ENCODE measurements at regions not wholly inside any gene's neighbourhood (a gene's known extent, or its start where the extent isn't known, plus 50 kb on each side); places are given as distances from the start of the nearest gene placed in this dataset.

DNA sequence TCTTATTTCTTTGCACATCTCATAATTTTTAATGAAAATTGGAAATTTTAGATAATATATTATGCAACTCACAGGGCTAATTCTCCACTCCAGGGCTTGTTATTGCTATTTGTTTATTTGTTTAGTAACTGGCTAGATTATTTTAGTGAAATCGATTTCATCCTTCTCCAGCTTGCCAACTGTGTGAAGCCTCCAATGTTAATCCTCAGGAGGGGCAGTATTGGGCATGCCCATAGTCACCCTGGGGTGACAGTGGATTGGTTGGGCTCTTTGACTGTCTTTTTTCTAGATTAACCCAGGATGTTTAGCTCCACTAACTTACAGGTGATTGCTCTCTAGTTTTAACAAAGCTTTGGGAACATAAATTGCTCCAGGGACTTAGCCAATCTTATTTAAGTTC, 450.1 kb downstream of the BMP2 start:
- TF ChIP-seq, protein P1, sequence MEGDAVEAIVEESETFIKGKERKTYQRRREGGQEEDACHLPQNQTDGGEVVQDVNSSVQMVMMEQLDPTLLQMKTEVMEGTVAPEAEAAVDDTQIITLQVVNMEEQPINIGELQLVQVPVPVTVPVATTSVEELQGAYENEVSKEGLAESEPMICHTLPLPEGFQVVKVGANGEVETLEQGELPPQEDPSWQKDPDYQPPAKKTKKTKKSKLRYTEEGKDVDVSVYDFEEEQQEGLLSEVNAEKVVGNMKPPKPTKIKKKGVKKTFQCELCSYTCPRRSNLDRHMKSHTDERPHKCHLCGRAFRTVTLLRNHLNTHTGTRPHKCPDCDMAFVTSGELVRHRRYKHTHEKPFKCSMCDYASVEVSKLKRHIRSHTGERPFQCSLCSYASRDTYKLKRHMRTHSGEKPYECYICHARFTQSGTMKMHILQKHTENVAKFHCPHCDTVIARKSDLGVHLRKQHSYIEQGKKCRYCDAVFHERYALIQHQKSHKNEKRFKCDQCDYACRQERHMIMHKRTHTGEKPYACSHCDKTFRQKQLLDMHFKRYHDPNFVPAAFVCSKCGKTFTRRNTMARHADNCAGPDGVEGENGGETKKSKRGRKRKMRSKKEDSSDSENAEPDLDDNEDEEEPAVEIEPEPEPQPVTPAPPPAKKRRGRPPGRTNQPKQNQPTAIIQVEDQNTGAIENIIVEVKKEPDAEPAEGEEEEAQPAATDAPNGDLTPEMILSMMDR (IDR thresholded peaks at IDR 0.05; ENCODE audit: borderline replicate concordance, extremely low read depth, low read length, poor library complexity, severe bottlenecking) = no peak
- TF ChIP-seq EZH2 (IDR thresholded peaks at IDR 0.05; ENCODE audit: borderline replicate concordance, low read depth, low read length, severe bottlenecking) = no peak

Data from DND-41 (cell line).